ENCODE measurements at regions not wholly inside any gene's neighbourhood (a gene's known extent, or its start where the extent isn't known, plus 50 kb on each side); places are given as distances from the start of the nearest gene placed in this dataset.

GRCh38 chr5:56330806-56331205 lies 97.7 kb upstream of the ANKRD55 start:
- no peaks in the 10 kb centered on the region for H3K79me2 ChIP-seq (ENCODE audit: control insufficient read depth, insufficient read depth, low read length, unreplicated experiment)
- no peak overlapping the region for H3K4me3 ChIP-seq (ENCODE audit: low read depth, low read length)
- H3K36me3 ChIP-seq (ENCODE audit: insufficient read depth, low read length), result no peaks in the 10 kb centered on the region
- H2AFZ ChIP-seq (ENCODE audit: low read length, unreplicated experiment), result no peak overlapping the region
- H3K4me1 ChIP-seq (ENCODE audit: control insufficient read depth, insufficient read depth, low read length, unreplicated experiment), result peaks cover 14% of the 10 kb centered on the region
- no peaks in the 10 kb centered on the region for H3K27me3 ChIP-seq (ENCODE audit: insufficient read depth, low read length)
- no peak overlapping the region for H3K27ac ChIP-seq (ENCODE audit: low read depth, low read length)

GRCh38 chr5:56330167-56330566 lies 97.0 kb upstream of the ANKRD55 start:
- Histone ChIP-seq H3K4me3 (ENCODE audit: low read depth, low read length) (no peak overlapping the region), H3K79me2 (ENCODE audit: control insufficient read depth, insufficient read depth, low read length, unreplicated experiment) (no peaks in the 10 kb centered on the region), H3K36me3 (ENCODE audit: insufficient read depth, low read length) (no peaks in the 10 kb centered on the region), H2AFZ (ENCODE audit: low read length, unreplicated experiment) (no peak overlapping the region), H3K27me3 (ENCODE audit: insufficient read depth, low read length) (no peaks in the 10 kb centered on the region), H3K4me1 (ENCODE audit: control insufficient read depth, insufficient read depth, low read length, unreplicated experiment) (peaks cover 14% of the 10 kb centered on the region), H3K27ac (ENCODE audit: low read depth, low read length) (no peak overlapping the region)

GRCh38 chr5:56329652-56330051 lies 96.5 kb upstream of the ANKRD55 start:
- Histone ChIP-seq H3K27me3 (ENCODE audit: insufficient read depth, low read length) (no peaks in the 10 kb centered on the region), H3K36me3 (ENCODE audit: insufficient read depth, low read length) (no peaks in the 10 kb centered on the region), H3K27ac (ENCODE audit: low read depth, low read length) (no peak overlapping the region), H3K79me2 (ENCODE audit: control insufficient read depth, insufficient read depth, low read length, unreplicated experiment) (no peaks in the 10 kb centered on the region), H2AFZ (ENCODE audit: low read length, unreplicated experiment) (no peak overlapping the region), H3K4me1 (ENCODE audit: control insufficient read depth, insufficient read depth, low read length, unreplicated experiment) (peaks cover 14% of the 10 kb centered on the region), H3K4me3 (ENCODE audit: low read depth, low read length) (no peak overlapping the region)

GRCh38 chr5:56328753-56329560 lies 95.8 kb upstream of the ANKRD55 start:
- Histone ChIP-seq H3K79me2 (ENCODE audit: control insufficient read depth, insufficient read depth, low read length, unreplicated experiment) (no peaks in the 10 kb centered on the region), H2AFZ (ENCODE audit: low read length, unreplicated experiment) (no peak overlapping the region), H3K27me3 (ENCODE audit: insufficient read depth, low read length) (no peaks in the 10 kb centered on the region), H3K4me3 (ENCODE audit: low read depth, low read length) (no peak overlapping the region), H3K4me1 (ENCODE audit: control insufficient read depth, insufficient read depth, low read length, unreplicated experiment) (peaks cover 14% of the 10 kb centered on the region), H3K27ac (ENCODE audit: low read depth, low read length) (peak overlapping the region; percentile 5; the same call in 1 of the 2 replicates), H3K36me3 (ENCODE audit: insufficient read depth, low read length) (no peaks in the 10 kb centered on the region)

GRCh38 chr5:56327809-56328208 lies 94.7 kb upstream of the ANKRD55 start:
- Histone ChIP-seq H3K4me1 (ENCODE audit: control insufficient read depth, insufficient read depth, low read length, unreplicated experiment) (peaks cover 17% of the 10 kb centered on the region), H3K36me3 (ENCODE audit: insufficient read depth, low read length) (no peaks in the 10 kb centered on the region), H2AFZ (ENCODE audit: low read length, unreplicated experiment) (no peak overlapping the region), H3K27ac (ENCODE audit: low read depth, low read length) (no peak overlapping the region), H3K79me2 (ENCODE audit: control insufficient read depth, insufficient read depth, low read length, unreplicated experiment) (no peaks in the 10 kb centered on the region), H3K4me3 (ENCODE audit: low read depth, low read length) (no peak overlapping the region), H3K27me3 (ENCODE audit: insufficient read depth, low read length) (no peaks in the 10 kb centered on the region)

GRCh38 chr5:56326770-56327169 lies 93.6 kb upstream of the ANKRD55 start:
- no peaks in the 10 kb centered on the region for H3K27me3 ChIP-seq (ENCODE audit: insufficient read depth, low read length)
- H3K36me3 ChIP-seq (ENCODE audit: insufficient read depth, low read length), result no peaks in the 10 kb centered on the region
- H3K4me3 ChIP-seq (ENCODE audit: low read depth, low read length), result no peak overlapping the region
- H3K79me2 ChIP-seq (ENCODE audit: control insufficient read depth, insufficient read depth, low read length, unreplicated experiment), result no peaks in the 10 kb centered on the region
- no peak overlapping the region for H2AFZ ChIP-seq (ENCODE audit: low read length, unreplicated experiment)
- no peak overlapping the region for H3K27ac ChIP-seq (ENCODE audit: low read depth, low read length)
- H3K4me1 ChIP-seq (ENCODE audit: control insufficient read depth, insufficient read depth, low read length, unreplicated experiment), result peaks cover 17% of the 10 kb centered on the region

- Histone ChIP-seq H3K4me3 (ENCODE audit: low read depth, low read length) (no peak overlapping the region), H3K4me1 (ENCODE audit: control insufficient read depth, insufficient read depth, low read length, unreplicated experiment) (peaks cover 17% of the 10 kb centered on the region), H3K27me3 (ENCODE audit: insufficient read depth, low read length) (no peaks in the 10 kb centered on the region), H3K27ac (ENCODE audit: low read depth, low read length) (no peak overlapping the region), H2AFZ (ENCODE audit: low read length, unreplicated experiment) (no peak overlapping the region), H3K36me3 (ENCODE audit: insufficient read depth, low read length) (no peaks in the 10 kb centered on the region), H3K79me2 (ENCODE audit: control insufficient read depth, insufficient read depth, low read length, unreplicated experiment) (no peaks in the 10 kb centered on the region)
Observed at GRCh38 chr5:56326116-56326515, 93.0 kb upstream of the ANKRD55 start.

GRCh38 chr5:56325039-56325438 lies 91.9 kb upstream of the ANKRD55 start:
- Histone ChIP-seq H3K27ac (ENCODE audit: low read depth, low read length) (no peak overlapping the region), H3K36me3 (ENCODE audit: insufficient read depth, low read length) (no peaks in the 10 kb centered on the region), H3K27me3 (ENCODE audit: insufficient read depth, low read length) (no peaks in the 10 kb centered on the region), H2AFZ (ENCODE audit: low read length, unreplicated experiment) (no peak overlapping the region), H3K4me1 (ENCODE audit: control insufficient read depth, insufficient read depth, low read length, unreplicated experiment) (peaks cover 21% of the 10 kb centered on the region), H3K79me2 (ENCODE audit: control insufficient read depth, insufficient read depth, low read length, unreplicated experiment) (no peaks in the 10 kb centered on the region), H3K4me3 (ENCODE audit: low read depth, low read length) (no peak overlapping the region)

- Histone ChIP-seq H3K4me1 (ENCODE audit: control insufficient read depth, insufficient read depth, low read length, unreplicated experiment) (peaks cover 22% of the 10 kb centered on the region), H3K27me3 (ENCODE audit: insufficient read depth, low read length) (no peaks in the 10 kb centered on the region), H2AFZ (ENCODE audit: low read length, unreplicated experiment) (no peak overlapping the region), H3K27ac (ENCODE audit: low read depth, low read length) (no peak overlapping the region), H3K79me2 (ENCODE audit: control insufficient read depth, insufficient read depth, low read length, unreplicated experiment) (no peaks in the 10 kb centered on the region), H3K36me3 (ENCODE audit: insufficient read depth, low read length) (no peaks in the 10 kb centered on the region), H3K4me3 (ENCODE audit: low read depth, low read length) (no peak overlapping the region)
Observed at GRCh38 chr5:56323505-56323904, 90.4 kb upstream of the ANKRD55 start.

- Histone ChIP-seq H3K4me3 (ENCODE audit: low read depth, low read length) (no peak overlapping the region), H3K79me2 (ENCODE audit: control insufficient read depth, insufficient read depth, low read length, unreplicated experiment) (no peaks in the 10 kb centered on the region), H2AFZ (ENCODE audit: low read length, unreplicated experiment) (no peak overlapping the region), H3K27ac (ENCODE audit: low read depth, low read length) (no peak overlapping the region), H3K36me3 (ENCODE audit: insufficient read depth, low read length) (no peaks in the 10 kb centered on the region), H3K27me3 (ENCODE audit: insufficient read depth, low read length) (no peaks in the 10 kb centered on the region), H3K4me1 (ENCODE audit: control insufficient read depth, insufficient read depth, low read length, unreplicated experiment) (peaks cover 21% of the 10 kb centered on the region)
Observed at GRCh38 chr5:56322592-56322991, 89.5 kb upstream of the ANKRD55 start.

GRCh38 chr5:56321236-56321881 lies 88.2 kb upstream of the ANKRD55 start:
- H3K4me1 ChIP-seq (ENCODE audit: control insufficient read depth, insufficient read depth, low read length, unreplicated experiment), result peaks cover 21% of the 10 kb centered on the region
- H3K36me3 ChIP-seq (ENCODE audit: insufficient read depth, low read length), result no peaks in the 10 kb centered on the region
- H3K4me3 ChIP-seq (ENCODE audit: low read depth, low read length), result no peak overlapping the region
- no peaks in the 10 kb centered on the region for H3K79me2 ChIP-seq (ENCODE audit: control insufficient read depth, insufficient read depth, low read length, unreplicated experiment)
- no peak overlapping the region for H3K27ac ChIP-seq (ENCODE audit: low read depth, low read length)
- H2AFZ ChIP-seq (ENCODE audit: low read length, unreplicated experiment), result no peak overlapping the region
- H3K27me3 ChIP-seq (ENCODE audit: insufficient read depth, low read length), result no peaks in the 10 kb centered on the region
